Smooth muscle cell (in vitro differentiated cells): ENCODE measurements at regions not wholly inside any gene's neighbourhood (a gene's known extent, or its start where the extent isn't known, plus 50 kb on each side); places are given as distances from the start of the nearest gene placed in this dataset.

Experiments used
- DNase-seq: peaks from one replicate; lab custom pipeline; 2025; ENCODE audit not compliant: unreplicated experiment; lab: John Stamatoyannopoulos, UW
- H2AFZ ChIP-seq: fragments of 200-600 bp; sonication (generic); 2 replicates; pipeline ENCODE4 v1.6.0; 2016; ENCODE audit warnings: antibody characterized with exemption, low read depth, mild to moderate bottlenecking
- H3F3A ChIP-seq: fragments of 200-600 bp; sonication (generic); 2 replicates; pipeline ENCODE4 v1.6.0; 2017; ENCODE audit warnings: antibody characterized with exemption, low read depth
- H3K27ac ChIP-seq: fragments of 200-600 bp; sonication (generic); 2 replicates; pipeline ENCODE4 v1.5.1; 2016; ENCODE audit warnings: low read depth, mild to moderate bottlenecking
- H3K27me3 ChIP-seq: fragments of 200-600 bp; sonication (generic); 2 replicates; pipeline ENCODE4 v1.6.1; 2016; ENCODE audit warnings: low read depth, mild to moderate bottlenecking
- H3K36me3 ChIP-seq: fragments of 200-600 bp; sonication (generic); 2 replicates; pipeline ENCODE4 v1.5.1; 2016; ENCODE audit warnings: low read depth
- H3K4me1 ChIP-seq: fragments of 200-600 bp; sonication (generic); 2 replicates; pipeline ENCODE4 v1.5.1; 2016; ENCODE audit warnings: low read depth
- H3K4me2 ChIP-seq: fragments of 200-600 bp; sonication (generic); 2 replicates; pipeline ENCODE4 v1.6.0; 2016; ENCODE audit warnings: mild to moderate bottlenecking
- H3K4me3 ChIP-seq: fragments of 200-600 bp; sonication (generic); 2 replicates; pipeline ENCODE4 v1.5.1; 2016; ENCODE audit warnings: mild to moderate bottlenecking
- H3K79me2 ChIP-seq: fragments of 200-600 bp; sonication (generic); 2 replicates; pipeline ENCODE4 v1.6.0; 2016; ENCODE audit warnings: low read depth, mild to moderate bottlenecking
- H3K9ac ChIP-seq: fragments of 200-600 bp; sonication (generic); 2 replicates; pipeline ENCODE4 v1.6.0; 2016; ENCODE audit warnings: low read depth
- H3K9me3 ChIP-seq: fragments of 200-600 bp; sonication (generic); replicated peaks from 2 replicates; pipeline ENCODE4 v1.5.1; 2016; ENCODE audit warnings: low read depth
- H4K20me1 ChIP-seq: fragments of 200-600 bp; sonication (generic); 2 replicates; pipeline ENCODE4 v1.6.0; 2016; ENCODE audit warnings: low read depth
- WGBS: methylation state at CpG from one replicate; pipeline ENCODE4 v1.1.7; 2016; ENCODE audit warnings: low lambda C conversion rate; 5-methylcytosine and 5-hydroxymethylcytosine counted together
- TF ChIP-seq, protein P1 (sequence below): fragments of 200-600 bp; sonication (generic); IDR thresholded peaks from 2 replicates; pipeline ENCODE4 v1.5.1; 2017; ENCODE audit warnings: borderline replicate concordance, mild to moderate bottlenecking, antibody characterized with exemption; ENCODE audit not compliant: insufficient read depth, poor library complexity, severe bottlenecking

DNA sequence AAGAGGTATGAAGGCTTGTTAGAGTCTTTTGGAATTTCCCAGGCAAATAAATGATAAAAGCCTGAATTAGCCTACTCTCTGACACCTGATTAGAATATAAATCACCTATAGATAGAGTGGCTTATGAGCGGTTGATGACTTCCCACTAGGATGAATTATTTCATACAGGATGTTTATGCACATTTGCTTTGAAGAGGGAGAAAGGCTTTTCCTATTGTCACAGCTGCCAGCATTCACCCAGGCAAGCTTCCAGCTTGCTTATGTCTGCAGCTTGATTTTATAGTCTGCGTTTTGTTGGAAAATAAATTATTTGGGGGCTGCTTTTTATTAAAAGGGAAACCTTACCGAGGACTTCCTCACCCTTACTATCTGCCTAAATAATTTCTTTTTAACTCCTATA, 51.3 kb upstream of the EIF2S2 start:
- H3K27ac ChIP-seq: no peak overlapping the region
- H3K4me2 ChIP-seq: no peak overlapping the region
- H3K79me2 ChIP-seq: no peaks in the 10 kb centered on the region
- no peaks in the 10 kb centered on the region for H4K20me1 ChIP-seq
- TF ChIP-seq, protein P1, sequence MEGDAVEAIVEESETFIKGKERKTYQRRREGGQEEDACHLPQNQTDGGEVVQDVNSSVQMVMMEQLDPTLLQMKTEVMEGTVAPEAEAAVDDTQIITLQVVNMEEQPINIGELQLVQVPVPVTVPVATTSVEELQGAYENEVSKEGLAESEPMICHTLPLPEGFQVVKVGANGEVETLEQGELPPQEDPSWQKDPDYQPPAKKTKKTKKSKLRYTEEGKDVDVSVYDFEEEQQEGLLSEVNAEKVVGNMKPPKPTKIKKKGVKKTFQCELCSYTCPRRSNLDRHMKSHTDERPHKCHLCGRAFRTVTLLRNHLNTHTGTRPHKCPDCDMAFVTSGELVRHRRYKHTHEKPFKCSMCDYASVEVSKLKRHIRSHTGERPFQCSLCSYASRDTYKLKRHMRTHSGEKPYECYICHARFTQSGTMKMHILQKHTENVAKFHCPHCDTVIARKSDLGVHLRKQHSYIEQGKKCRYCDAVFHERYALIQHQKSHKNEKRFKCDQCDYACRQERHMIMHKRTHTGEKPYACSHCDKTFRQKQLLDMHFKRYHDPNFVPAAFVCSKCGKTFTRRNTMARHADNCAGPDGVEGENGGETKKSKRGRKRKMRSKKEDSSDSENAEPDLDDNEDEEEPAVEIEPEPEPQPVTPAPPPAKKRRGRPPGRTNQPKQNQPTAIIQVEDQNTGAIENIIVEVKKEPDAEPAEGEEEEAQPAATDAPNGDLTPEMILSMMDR: no peak
- no peak overlapping the region for H2AFZ ChIP-seq
- H3K9ac ChIP-seq: no peak overlapping the region
- H3K4me3 ChIP-seq: no peak overlapping the region
- H3K9me3 ChIP-seq: no peaks in the 10 kb centered on the region
- no peaks in the 10 kb centered on the region for H3K36me3 ChIP-seq
- no peaks in the 10 kb centered on the region for H3K27me3 ChIP-seq
- WGBS: 86% methylated on average over 3 of the region's 3 CpGs
- DNase-seq: no peak
- H3K4me1 ChIP-seq: no peaks in the 10 kb centered on the region
- H3F3A ChIP-seq: peaks cover 2% of the 10 kb centered on the region

DNA sequence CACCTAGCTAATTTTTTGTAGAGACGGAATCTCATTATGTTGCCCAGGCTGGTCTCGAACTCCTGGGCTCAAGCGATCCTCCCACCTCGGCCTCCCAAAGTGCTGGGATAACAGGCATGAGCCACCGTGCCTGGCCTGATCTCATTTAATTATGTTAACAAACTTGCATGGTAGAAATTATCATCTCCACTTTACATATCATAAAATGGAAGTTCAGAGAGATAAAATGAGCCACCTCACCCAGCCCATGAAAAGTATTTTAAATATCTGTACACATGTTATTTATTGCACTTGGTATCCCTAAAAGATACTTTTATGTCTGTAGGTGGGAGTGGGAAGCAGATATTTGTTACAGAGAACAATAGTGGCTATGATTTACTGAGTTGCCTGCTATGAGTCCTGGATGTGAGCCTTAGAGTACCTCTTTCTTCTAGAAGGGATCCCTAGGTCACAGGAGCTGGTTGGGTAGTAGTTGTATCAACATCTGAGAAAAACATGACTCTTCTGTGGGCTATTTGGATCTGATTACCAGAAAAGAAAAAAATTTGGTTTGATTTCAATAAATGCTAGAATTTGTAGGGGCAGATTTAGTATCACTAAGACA, 52.4 kb upstream of the EIF2S2 start:
- 100% methylated on average over 5 of the region's 5 CpGs for WGBS
- TF ChIP-seq, protein P1: no peak

DNA sequence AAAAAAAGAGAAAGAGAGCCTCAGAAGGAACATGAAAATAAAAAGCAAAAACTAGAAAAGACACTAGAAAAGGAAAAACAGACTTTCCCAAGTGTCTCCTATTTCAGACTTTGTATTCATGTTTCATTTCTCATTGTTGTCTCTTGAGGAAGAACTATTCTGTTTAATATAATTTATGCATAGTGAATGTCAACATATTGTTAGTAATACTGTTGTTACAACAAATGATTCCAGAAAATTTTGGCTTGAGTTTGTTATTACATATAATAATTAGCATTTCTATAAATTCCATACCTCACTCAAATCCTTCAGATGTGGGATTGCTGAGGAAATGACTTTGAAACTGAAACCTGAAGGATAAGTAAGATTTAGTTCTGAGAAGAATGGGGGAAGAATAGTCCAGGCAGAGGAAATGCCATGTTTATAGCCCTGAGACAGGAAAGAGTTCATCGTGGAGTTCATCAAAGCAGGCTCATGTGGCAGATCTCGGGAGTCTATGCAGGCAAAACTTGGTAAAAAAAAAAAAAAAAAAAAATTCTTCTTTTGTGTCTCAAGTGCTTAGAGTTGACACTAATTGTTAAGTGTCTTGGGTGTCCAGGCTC, 53.1 kb upstream of the EIF2S2 start:
- Histone ChIP-seq H2AFZ (peak overlapping the region; percentile 28), H3K9ac (no peak overlapping the region), H3K27me3 (no peaks in the 10 kb centered on the region), H3K9me3 (no peaks in the 10 kb centered on the region), H3K36me3 (no peaks in the 10 kb centered on the region), H3K4me3 (no peak overlapping the region), H3F3A (peaks cover 2% of the 10 kb centered on the region), H3K79me2 (no peaks in the 10 kb centered on the region), H3K27ac (no peak overlapping the region), H3K4me1 (no peaks in the 10 kb centered on the region), H3K4me2 (peak overlapping the region; percentile 44), H4K20me1 (no peaks in the 10 kb centered on the region)
- no peak for DNase-seq
- WGBS: 7% methylated on average over 2 of the region's 2 CpGs
- TF ChIP-seq, protein P1: no peak

More for the DNA sequence above, 52.4 kb upstream of the EIF2S2 start:
- H3K27me3 ChIP-seq: no peaks in the 10 kb centered on the region
- H3K79me2 ChIP-seq: no peaks in the 10 kb centered on the region
- H3K9ac ChIP-seq: no peak overlapping the region
- H3K4me3 ChIP-seq: no peak overlapping the region
- no peaks in the 10 kb centered on the region for H4K20me1 ChIP-seq
- no peak overlapping the region for H3K27ac ChIP-seq
- H3F3A ChIP-seq: peaks cover 2% of the 10 kb centered on the region
- no peak overlapping the region for H3K4me2 ChIP-seq
- H3K36me3 ChIP-seq: no peaks in the 10 kb centered on the region
- no peaks in the 10 kb centered on the region for H3K9me3 ChIP-seq
- H2AFZ ChIP-seq: peak overlapping the region; percentile 28
- no peak for DNase-seq
- H3K4me1 ChIP-seq: no peaks in the 10 kb centered on the region

DNA sequence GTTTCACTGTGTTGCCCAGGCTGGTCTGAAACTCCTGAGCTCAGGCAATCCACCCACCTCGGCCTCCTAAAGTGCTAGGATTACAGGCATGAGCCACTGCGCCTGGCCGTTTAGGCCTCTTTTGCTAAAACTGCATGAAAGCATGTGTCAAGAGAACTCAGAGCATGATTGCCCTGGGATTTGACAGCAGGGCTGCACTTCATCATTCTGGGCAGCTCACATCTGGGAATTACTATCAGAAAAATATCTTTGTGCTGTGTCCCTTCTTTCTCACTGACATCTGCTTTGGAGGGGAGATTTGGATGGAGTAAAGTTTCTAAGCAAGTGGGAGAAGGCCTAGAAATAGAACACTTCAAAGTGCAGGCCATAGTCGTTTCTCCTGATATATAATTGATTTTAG, 59.6 kb upstream of the EIF2S2 start:
- no peak for DNase-seq
- no peaks in the 10 kb centered on the region for H3K27me3 ChIP-seq
- peaks cover 11% of the 10 kb centered on the region for H3F3A ChIP-seq
- H3K9me3 ChIP-seq: no peaks in the 10 kb centered on the region
- H3K4me1 ChIP-seq: no peaks in the 10 kb centered on the region
- peak overlapping the region; percentile 11 for H3K27ac ChIP-seq
- H4K20me1 ChIP-seq: no peaks in the 10 kb centered on the region
- no peaks in the 10 kb centered on the region for H3K36me3 ChIP-seq
- TF ChIP-seq, protein P1: no peak
- peak overlapping the region; percentile 81 for H2AFZ ChIP-seq
- H3K79me2 ChIP-seq: no peaks in the 10 kb centered on the region
- H3K4me3 ChIP-seq: no peak overlapping the region
- WGBS: 5% methylated on average over 4 of the region's 4 CpGs
- no peak overlapping the region for H3K9ac ChIP-seq
- H3K4me2 ChIP-seq: no peak overlapping the region
